ENCODE measurements at regions not wholly inside any gene's neighbourhood (a gene's known extent, or its start where the extent isn't known, plus 50 kb on each side); places are given as distances from the start of the nearest gene placed in this dataset.

- TF ChIP-seq, protein P1, sequence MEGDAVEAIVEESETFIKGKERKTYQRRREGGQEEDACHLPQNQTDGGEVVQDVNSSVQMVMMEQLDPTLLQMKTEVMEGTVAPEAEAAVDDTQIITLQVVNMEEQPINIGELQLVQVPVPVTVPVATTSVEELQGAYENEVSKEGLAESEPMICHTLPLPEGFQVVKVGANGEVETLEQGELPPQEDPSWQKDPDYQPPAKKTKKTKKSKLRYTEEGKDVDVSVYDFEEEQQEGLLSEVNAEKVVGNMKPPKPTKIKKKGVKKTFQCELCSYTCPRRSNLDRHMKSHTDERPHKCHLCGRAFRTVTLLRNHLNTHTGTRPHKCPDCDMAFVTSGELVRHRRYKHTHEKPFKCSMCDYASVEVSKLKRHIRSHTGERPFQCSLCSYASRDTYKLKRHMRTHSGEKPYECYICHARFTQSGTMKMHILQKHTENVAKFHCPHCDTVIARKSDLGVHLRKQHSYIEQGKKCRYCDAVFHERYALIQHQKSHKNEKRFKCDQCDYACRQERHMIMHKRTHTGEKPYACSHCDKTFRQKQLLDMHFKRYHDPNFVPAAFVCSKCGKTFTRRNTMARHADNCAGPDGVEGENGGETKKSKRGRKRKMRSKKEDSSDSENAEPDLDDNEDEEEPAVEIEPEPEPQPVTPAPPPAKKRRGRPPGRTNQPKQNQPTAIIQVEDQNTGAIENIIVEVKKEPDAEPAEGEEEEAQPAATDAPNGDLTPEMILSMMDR (IDR thresholded peaks at IDR 0.05): no peak
- TF ChIP-seq POLR2AphosphoS5 (IDR thresholded peaks at IDR 0.05) (peak; percentile 50), POLR2A (IDR thresholded peaks at IDR 0.05) (no peak), EP300 (IDR thresholded peaks at IDR 0.05) (no peak)
- ATAC-seq: peak; percentile 87
- no peaks in the 10 kb centered on the region for H3K27me3 ChIP-seq
- no peak overlapping the region for H3K4me3 ChIP-seq
- no peaks in the 10 kb centered on the region for H3K36me3 ChIP-seq
- H3K4me1 ChIP-seq: peaks cover 0 to 34% (median 5%) of the 10 kb centered on the region in 3 donors
- H3K27ac ChIP-seq: peak overlapping the region in 3 of 4 donors; percentile 29 to 73 (median 62)
- H3K9me3 ChIP-seq: no peaks in the 10 kb centered on the region
- 39 to 91% methylated on average over 1 to 2 of the region's 2 CpGs for WGBS, 2 donors (ENCODE audit: low coverage in 1 of 2)
Observed at GRCh38 chr14:34361504-34362011, 100.5 kb downstream of the SPTSSA start.

DNA sequence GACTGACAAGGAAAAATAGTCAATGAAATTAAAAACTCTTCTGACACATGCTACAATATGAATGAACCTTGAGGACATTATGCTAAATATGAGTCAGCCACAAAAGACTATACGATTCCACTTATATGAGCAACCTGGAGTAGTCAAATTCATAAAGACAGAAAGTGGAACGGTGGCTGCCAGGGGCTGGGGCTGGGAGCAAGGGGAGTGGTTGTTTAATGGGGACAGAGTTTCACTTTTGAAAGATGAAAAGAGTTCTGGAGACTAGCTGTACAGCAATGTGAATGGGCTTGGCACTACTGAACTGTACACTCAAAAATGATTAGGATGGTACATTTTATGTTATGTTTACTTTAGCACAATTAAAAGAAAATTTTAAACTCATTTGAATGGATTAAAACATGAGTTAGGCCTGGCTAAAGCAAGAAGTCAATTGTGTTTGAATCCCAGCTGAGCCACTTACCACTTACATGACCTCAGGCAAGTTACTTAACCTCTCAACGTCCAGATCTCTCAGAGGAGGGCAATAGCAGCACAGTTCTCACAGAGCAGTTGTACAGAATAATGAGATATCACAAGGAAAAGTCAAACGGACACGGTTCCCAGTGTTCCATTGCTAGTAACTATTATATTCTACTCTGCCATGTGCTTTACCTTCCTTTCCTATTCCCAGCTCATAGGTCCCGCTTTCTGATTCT lies 102.5 kb downstream of the SPTSSA start:
- H3K4me3 ChIP-seq: no peak overlapping the region
- H3K27me3 ChIP-seq: no peaks in the 10 kb centered on the region
- H3K36me3 ChIP-seq: no peaks in the 10 kb centered on the region
- 36 to 40% methylated on average over 6 of the region's 6 CpGs for WGBS, 2 donors (ENCODE audit: low coverage in 1 of 2)
- TF ChIP-seq POLR2AphosphoS5 (IDR thresholded peaks at IDR 0.05) (no peak), EP300 (IDR thresholded peaks at IDR 0.05) (no peak), POLR2A (IDR thresholded peaks at IDR 0.05) (no peak)
- TF ChIP-seq, protein P1 (IDR thresholded peaks at IDR 0.05): no peak
- ATAC-seq: no peak
- H3K4me1 ChIP-seq: peaks cover 0 to 48% (median 5%) of the 10 kb centered on the region in 3 donors
- peak overlapping the region in 1 of 4 donors; percentile 1 for H3K27ac ChIP-seq
- no peaks in the 10 kb centered on the region for H3K9me3 ChIP-seq

DNA sequence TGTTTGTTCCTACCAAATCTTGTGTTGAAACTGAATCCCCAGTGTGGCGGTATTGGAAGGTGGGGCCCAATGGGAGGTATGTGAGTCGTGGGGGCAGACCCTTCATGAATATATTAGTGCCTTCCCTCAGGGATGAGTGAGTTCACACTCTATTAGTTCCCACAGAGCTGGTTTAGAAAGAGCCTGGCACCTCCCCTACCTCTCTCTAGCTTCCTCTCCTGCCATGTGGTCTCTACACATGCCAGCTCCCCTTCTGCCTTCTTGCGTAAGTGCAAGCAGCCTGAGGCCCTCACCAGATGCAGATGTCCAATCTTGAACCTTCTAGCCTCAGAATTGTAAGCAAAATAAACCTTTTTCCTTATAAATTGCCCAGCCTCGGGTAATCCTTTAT lies 105.8 kb downstream of the SPTSSA start:
- Histone ChIP-seq H3K27me3 (no peaks in the 10 kb centered on the region), H3K4me1 (peaks cover 0 to 30% (median 0%) of the 10 kb centered on the region in 3 donors), H3K36me3 (no peaks in the 10 kb centered on the region), H3K4me3 (no peak overlapping the region), H3K9me3 (no peaks in the 10 kb centered on the region), H3K27ac (peak overlapping the region in 3 of 4 donors; percentile 25 to 57 (median 28))
- WGBS, 2 donors (ENCODE audit: low coverage in 1 of 2): 94 to 100% methylated on average over 3 to 4 of the region's 4 CpGs
- TF ChIP-seq POLR2AphosphoS5 (IDR thresholded peaks at IDR 0.05) (no peak), POLR2A (IDR thresholded peaks at IDR 0.05) (no peak), EP300 (IDR thresholded peaks at IDR 0.05) (no peak)
- TF ChIP-seq, protein P1 (IDR thresholded peaks at IDR 0.05): no peak
- ATAC-seq: no peak

DNA sequence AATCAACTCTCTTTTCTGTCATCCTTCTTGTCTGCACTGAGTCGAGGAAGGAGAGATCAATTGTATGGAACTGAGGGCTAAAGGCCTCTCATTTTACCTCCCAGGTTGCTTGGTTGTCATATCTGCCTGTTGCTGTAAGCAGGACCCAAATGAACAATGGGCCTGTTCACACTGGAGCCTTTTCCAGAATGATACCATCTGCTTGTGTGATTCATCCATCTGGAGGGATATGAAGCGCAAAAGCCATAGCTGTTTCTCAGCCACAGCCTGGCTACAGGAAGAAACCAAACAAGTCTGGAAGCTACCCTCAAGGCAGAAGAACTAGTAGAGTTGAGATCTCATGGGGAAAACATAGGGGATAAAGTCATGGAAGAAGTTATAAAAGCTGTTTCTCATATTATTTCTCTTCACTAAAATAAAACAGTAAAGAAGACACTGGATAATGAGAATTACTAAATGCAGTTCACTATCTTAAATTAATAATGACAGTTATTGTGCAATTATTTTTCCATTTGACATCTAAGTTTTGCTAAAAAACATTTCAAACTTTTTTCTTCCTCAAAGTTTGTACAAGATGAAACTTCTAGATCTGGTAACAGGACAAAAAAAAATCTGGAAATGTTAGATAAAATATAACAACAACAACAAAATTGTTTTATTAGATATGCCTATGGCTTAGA lies 106.3 kb downstream of the SPTSSA start:
- H3K4me3 ChIP-seq: no peak overlapping the region
- H3K36me3 ChIP-seq: no peaks in the 10 kb centered on the region
- 57% methylated on average over 2 of the region's 2 CpGs; no CpG with 5 or more reads in 1 of the 2 donors for WGBS, 2 donors (ENCODE audit: low coverage in 1 of 2)
- TF ChIP-seq EP300 (IDR thresholded peaks at IDR 0.05) (no peak), POLR2AphosphoS5 (IDR thresholded peaks at IDR 0.05) (no peak), POLR2A (IDR thresholded peaks at IDR 0.05) (no peak)
- TF ChIP-seq, protein P1 (IDR thresholded peaks at IDR 0.05): no peak
- no peaks in the 10 kb centered on the region for H3K9me3 ChIP-seq
- H3K27me3 ChIP-seq: no peaks in the 10 kb centered on the region
- ATAC-seq: peak; percentile 43
- peak overlapping the region in 3 of 4 donors; percentile 25 to 57 (median 35) for H3K27ac ChIP-seq
- peaks cover 0 to 26% (median 0%) of the 10 kb centered on the region in 3 donors for H3K4me1 ChIP-seq
